Parathyroid adenoma (tissue), 2 donors: ENCODE measurements at regions not wholly inside any gene's neighbourhood (a gene's known extent, or its start where the extent isn't known, plus 50 kb on each side); places are given as distances from the start of the nearest gene placed in this dataset.
"Not testable (repeated sequence)": the region's sequence is repeated elsewhere in the genome, so short reads cannot be mapped to it uniquely, and the experiment has no call there.

Experiments used
- H2AFZ ChIP-seq: fragments of 300-600 bp; sonication (generic); one replicate; pipeline ENCODE4 v1.7.0; 2017; ENCODE audit warnings: antibody characterized with exemption, mild to moderate bottlenecking
- H3K27ac ChIP-seq: fragments of 300-600 bp; sonication (generic); one replicate; pipeline ENCODE4 v1.7.0; 2017
- H3K27me3 ChIP-seq: fragments of 300-600 bp; sonication (generic); one replicate; pipeline ENCODE4 v1.7.0; 2017; ENCODE audit warnings: low read length; ENCODE audit not compliant: control insufficient read depth, insufficient read depth
- H3K36me3 ChIP-seq: fragments of 300-600 bp; sonication (generic); one replicate; pipeline ENCODE4 v1.7.0; 2017; ENCODE audit warnings: low read length; ENCODE audit not compliant: control insufficient read depth, insufficient read depth
- H3K4me1 ChIP-seq: fragments of 300-600 bp; sonication (generic); one replicate; pipeline ENCODE4 v1.7.0; 2017; ENCODE audit warnings: control low read depth
- H3K4me2 ChIP-seq: fragments of 300-600 bp; sonication (generic); one replicate; pipeline ENCODE4 v1.7.0; 2017; ENCODE audit warnings: low read length
- H3K4me3 ChIP-seq: fragments of 300-600 bp; sonication (generic); one replicate; pipeline ENCODE4 v1.7.0; 2017; ENCODE audit warnings: low read depth, low read length
- H3K79me2 ChIP-seq: fragments of 300-600 bp; sonication (generic); one replicate; pipeline ENCODE4 v1.7.0; 2017; ENCODE audit warnings: control low read depth
- H3K9ac ChIP-seq: fragments of 300-600 bp; sonication (generic); one replicate; pipeline ENCODE4 v1.7.0; 2017; ENCODE audit warnings: mild to moderate bottlenecking
- H3K9me3 ChIP-seq: fragments of 300-600 bp; sonication (generic); one replicate; pipeline ENCODE4 v1.7.0; 2017; ENCODE audit warnings: low read length; ENCODE audit not compliant: control insufficient read depth
- TF ChIP-seq, protein P1 (sequence below): fragments of 300-600 bp; sonication (generic); IDR thresholded peaks from one replicate; pipeline ENCODE4 v1.7.0; 2017; ENCODE audit warnings: antibody characterized with exemption, mild to moderate bottlenecking
- donor health status: primary hyperparathyroidism.

DNA sequence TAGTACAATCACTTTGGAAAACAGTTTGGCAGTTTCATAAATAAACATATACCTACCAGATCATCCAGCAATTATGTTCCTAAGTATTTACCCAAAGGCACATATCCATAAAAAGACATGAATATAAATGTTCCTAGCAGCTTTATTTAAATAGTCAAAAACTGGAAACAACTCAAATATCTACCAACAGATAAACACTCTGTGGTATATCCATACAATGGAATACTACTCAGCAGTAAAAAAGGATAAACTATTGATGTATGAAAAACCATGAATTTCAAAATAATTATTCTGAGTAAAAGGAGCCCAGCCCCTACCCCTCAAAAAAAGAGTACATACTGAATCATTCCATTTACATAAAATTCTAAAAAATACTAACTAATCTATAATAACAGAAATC is 232.7 kb upstream of the SLC30A5 start:
- Histone ChIP-seq H3K36me3 (no peaks in the 10 kb centered on the region), H3K9ac (no peak overlapping the region), H3K9me3 (no peaks in the 10 kb centered on the region), H3K4me2 (no peak overlapping the region), H3K4me3 (no peak overlapping the region), H3K27me3 (no peaks in the 10 kb centered on the region), H2AFZ (no peak overlapping the region), H3K79me2 (no peaks in the 10 kb centered on the region), H3K27ac (no peak overlapping the region), H3K4me1 (no peaks in the 10 kb centered on the region)
- TF ChIP-seq, protein P1, sequence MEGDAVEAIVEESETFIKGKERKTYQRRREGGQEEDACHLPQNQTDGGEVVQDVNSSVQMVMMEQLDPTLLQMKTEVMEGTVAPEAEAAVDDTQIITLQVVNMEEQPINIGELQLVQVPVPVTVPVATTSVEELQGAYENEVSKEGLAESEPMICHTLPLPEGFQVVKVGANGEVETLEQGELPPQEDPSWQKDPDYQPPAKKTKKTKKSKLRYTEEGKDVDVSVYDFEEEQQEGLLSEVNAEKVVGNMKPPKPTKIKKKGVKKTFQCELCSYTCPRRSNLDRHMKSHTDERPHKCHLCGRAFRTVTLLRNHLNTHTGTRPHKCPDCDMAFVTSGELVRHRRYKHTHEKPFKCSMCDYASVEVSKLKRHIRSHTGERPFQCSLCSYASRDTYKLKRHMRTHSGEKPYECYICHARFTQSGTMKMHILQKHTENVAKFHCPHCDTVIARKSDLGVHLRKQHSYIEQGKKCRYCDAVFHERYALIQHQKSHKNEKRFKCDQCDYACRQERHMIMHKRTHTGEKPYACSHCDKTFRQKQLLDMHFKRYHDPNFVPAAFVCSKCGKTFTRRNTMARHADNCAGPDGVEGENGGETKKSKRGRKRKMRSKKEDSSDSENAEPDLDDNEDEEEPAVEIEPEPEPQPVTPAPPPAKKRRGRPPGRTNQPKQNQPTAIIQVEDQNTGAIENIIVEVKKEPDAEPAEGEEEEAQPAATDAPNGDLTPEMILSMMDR = no peak

DNA sequence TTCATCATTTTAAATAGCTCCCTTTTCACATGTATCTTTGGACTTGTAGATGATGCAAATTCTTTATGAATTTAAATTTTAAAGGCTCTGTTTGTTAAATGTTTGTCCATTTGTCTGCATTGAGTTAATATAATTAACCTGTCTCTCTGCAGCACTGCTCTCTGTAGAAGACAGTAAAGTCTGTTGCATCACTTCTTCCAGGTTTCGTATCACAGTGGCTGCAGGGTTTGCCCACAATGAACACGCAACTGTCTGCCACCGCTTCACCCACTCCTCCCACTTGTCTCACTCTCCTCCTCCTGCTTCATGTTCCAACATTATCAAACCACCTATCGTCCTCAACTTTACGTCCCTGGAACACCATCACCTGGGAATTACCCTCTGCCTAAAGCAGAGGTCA is 231.3 kb upstream of the SLC30A5 start:
- H3K4me2 ChIP-seq = no peak overlapping the region
- no peaks in the 10 kb centered on the region for H3K36me3 ChIP-seq
- H3K4me3 ChIP-seq = no peak overlapping the region
- no peak overlapping the region for H3K27ac ChIP-seq
- no peaks in the 10 kb centered on the region for H3K27me3 ChIP-seq
- TF ChIP-seq, protein P1 = no peak
- H3K9me3 ChIP-seq = no peaks in the 10 kb centered on the region
- no peak overlapping the region for H3K9ac ChIP-seq
- no peak overlapping the region for H2AFZ ChIP-seq
- H3K4me1 ChIP-seq = no peaks in the 10 kb centered on the region
- no peaks in the 10 kb centered on the region for H3K79me2 ChIP-seq

DNA sequence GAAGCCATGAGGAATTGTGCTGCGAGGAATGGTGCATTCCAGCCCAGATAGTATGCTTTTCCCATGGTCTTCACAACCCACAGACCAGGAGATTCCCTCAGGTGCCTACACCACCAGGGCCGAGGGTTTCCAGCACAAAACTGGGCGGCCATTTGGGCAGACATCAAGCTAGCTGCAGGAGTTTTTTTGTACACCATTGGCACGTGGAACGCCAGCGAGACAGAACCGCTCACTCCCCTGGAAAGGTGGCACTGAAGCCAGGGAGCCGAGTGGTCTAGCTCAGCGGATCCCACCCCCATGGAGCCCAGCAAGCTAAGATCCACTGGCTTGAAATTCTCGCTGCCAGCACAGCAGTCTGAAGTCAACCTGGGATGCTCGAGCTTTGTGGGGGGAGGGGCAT is 228.6 kb upstream of the SLC30A5 start:
- H3K36me3 ChIP-seq, H2AFZ ChIP-seq, H3K9ac ChIP-seq, H3K27ac ChIP-seq, H3K4me2 ChIP-seq, H3K79me2 ChIP-seq, H3K4me3 ChIP-seq, H3K4me1 ChIP-seq, H3K27me3 ChIP-seq, H3K9me3 ChIP-seq: not testable (repeated sequence)

DNA sequence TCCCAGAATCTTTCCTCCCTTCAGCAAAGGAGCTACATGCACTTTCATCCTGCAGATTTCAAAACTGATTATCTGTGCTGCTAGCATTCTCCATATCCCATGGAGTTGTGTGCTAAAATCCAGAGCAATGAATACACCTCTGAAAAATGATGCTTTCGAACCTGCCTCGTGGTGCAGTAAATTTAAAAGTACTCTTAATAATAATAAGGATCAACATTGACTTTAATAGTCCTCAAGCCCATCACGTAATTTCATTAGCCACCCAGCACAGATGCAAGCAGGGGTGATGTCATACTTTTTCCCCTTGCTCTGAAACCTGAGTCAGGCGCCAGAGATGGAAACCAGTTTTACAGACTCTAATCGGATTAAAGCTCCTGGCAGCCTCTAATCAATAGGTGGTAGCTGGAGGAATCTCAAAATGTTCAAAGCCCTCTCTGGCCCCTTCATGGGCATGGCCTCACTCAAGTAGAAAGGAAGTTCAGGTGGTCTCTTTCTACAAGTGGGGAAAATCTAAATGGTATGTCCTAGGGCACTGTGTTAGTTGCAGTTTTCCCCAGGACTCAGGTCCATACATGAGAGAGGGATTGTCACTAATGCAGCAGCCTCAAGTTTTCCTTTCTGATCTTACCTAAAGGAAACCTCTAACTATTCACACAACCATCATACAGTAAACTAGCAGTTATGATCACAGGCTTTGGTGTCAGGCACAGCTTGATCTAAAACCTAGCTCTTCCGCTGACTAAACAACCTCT is 221.6 kb upstream of the SLC30A5 start:
- H3K79me2 ChIP-seq = no peaks in the 10 kb centered on the region
- peak overlapping the region; percentile 7 for H3K4me2 ChIP-seq
- H3K4me1 ChIP-seq = no peaks in the 10 kb centered on the region
- TF ChIP-seq, protein P1 = no peak
- no peak overlapping the region for H3K27ac ChIP-seq
- no peaks in the 10 kb centered on the region for H3K9me3 ChIP-seq
- H3K27me3 ChIP-seq = no peaks in the 10 kb centered on the region
- H3K4me3 ChIP-seq = no peak overlapping the region
- peak overlapping the region; percentile 20 for H2AFZ ChIP-seq
- no peak overlapping the region for H3K9ac ChIP-seq
- no peaks in the 10 kb centered on the region for H3K36me3 ChIP-seq

DNA sequence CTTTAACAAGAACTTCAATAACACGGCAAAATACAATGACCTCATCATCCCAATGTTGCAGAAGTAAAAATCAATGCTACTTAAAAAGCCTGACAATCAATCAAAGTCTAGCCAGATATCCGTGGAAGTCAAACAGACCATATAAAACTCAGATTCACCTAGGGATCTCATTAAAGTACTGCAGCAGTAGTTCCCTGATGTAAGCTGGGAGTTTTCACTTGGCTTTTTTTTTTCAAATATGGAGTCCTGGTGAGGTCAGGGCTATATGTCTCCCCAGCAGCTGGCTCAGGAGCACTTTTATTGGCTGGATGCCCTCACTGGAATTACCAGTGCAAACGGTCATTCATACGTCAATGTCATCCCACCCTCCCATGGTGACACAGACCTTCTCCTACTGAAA is 220.6 kb upstream of the SLC30A5 start:
- no peaks in the 10 kb centered on the region for H3K79me2 ChIP-seq
- H3K9me3 ChIP-seq = no peaks in the 10 kb centered on the region
- no peak overlapping the region for H3K9ac ChIP-seq
- no peaks in the 10 kb centered on the region for H3K4me1 ChIP-seq
- no peak overlapping the region for H3K27ac ChIP-seq
- no peak overlapping the region for H2AFZ ChIP-seq
- TF ChIP-seq, protein P1 = no peak
- no peak overlapping the region for H3K4me2 ChIP-seq
- H3K4me3 ChIP-seq = no peak overlapping the region
- no peaks in the 10 kb centered on the region for H3K27me3 ChIP-seq
- H3K36me3 ChIP-seq = no peaks in the 10 kb centered on the region
